IPS-18c (cell line): ENCODE measurements at regions not wholly inside any gene's neighbourhood (a gene's known extent, or its start where the extent isn't known, plus 50 kb on each side); places are given as distances from the start of the nearest gene placed in this dataset.
"Not testable (repeated sequence)": the region's sequence is repeated elsewhere in the genome, so short reads cannot be mapped to it uniquely, and the experiment has no call there.

Source experiments
- H3K4me3 ChIP-seq: 2 replicates; pipeline ENCODE4 v1.7.0; 2013; ENCODE audit warnings: low read depth, mild to moderate bottlenecking, low read length, moderate library complexity; ENCODE audit not compliant: insufficient read depth
- H3K9me3 ChIP-seq: one replicate; pipeline ENCODE4 v1.6.1; 2013; ENCODE audit warnings: mild to moderate bottlenecking, low read length, moderate library complexity; ENCODE audit not compliant: control insufficient read depth, insufficient read depth

GRCh38 chr3:104286645-104287044 lies 1080.1 kb upstream of the ALCAM start:
- Histone ChIP-seq H3K9me3 (peaks cover 9% of the 10 kb centered on the region), H3K4me3 (no peak overlapping the region)

DNA sequence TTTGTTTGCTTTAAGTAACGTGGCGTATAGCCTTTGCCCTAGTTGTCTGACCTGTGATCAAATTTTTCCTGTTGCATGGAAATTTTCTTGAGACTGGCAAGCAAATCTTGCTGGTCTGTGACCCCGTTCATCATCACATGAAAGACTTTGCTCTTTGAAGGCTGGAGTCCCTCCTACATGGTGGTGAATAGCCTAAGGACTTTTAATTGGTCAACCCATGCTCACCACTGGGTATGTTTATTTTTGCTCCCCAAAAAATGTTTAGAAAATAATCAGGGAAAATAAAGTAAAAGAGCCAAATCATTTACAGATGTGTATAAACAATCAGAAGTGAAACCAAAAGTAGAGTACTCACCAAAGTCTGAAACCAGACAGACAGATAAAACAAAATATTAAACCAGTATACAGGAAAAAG lies 1075.3 kb upstream of the ALCAM start:
- Histone ChIP-seq H3K4me3 (no peak overlapping the region), H3K9me3 (peaks cover 4% of the 10 kb centered on the region)

- no peak overlapping the region for H3K4me3 ChIP-seq
- peaks cover 2% of the 10 kb centered on the region for H3K9me3 ChIP-seq
Measured at GRCh38 chr3:104291878-104292277, 1074.8 kb upstream of the ALCAM start.

- no peak overlapping the region for H3K4me3 ChIP-seq
- no peaks in the 10 kb centered on the region for H3K9me3 ChIP-seq
Measured at GRCh38 chr3:104297617-104298016, 1069.1 kb upstream of the ALCAM start.

DNA sequence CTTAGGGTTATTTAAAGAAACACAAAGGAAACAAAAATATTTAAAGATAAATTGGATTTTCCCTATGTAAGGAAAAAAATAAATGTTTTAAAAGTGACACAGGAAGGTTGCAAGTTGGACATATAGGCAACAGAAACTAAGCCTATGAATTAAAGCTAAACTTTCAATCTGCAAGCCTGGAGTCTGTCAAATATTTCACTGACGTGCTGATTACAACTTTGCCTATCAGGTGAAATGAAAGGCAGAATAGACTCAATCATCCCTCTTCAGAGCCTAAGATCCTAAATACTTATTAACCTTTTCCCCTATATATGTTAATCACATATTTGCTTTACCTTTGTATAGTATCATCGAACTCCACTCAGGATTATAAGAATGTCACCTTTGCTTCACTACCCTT lies 1068.0 kb upstream of the ALCAM start:
- Histone ChIP-seq H3K9me3 (no peaks in the 10 kb centered on the region), H3K4me3 (no peak overlapping the region)

DNA sequence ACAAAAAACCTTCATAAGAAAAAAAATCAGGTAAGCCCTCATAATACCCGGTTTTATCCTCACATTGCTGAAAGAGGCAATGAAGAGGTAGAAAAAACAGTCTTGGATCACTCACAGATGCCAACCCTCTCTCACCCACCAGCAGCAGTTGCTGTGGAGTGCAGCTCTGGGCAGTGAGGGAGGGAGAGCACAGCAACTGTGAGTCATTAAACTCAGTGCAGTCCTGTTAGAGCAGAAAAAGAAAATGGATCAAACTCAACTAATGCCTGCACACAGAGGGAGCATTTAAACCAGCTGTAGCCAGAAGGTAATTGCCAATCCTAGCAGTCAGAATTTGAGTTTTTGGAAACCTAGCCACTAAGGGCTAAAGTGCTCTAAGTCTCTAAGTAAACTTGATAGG lies 1050.6 kb upstream of the ALCAM start:
- Histone ChIP-seq H3K4me3 (no peak overlapping the region), H3K9me3 (no peaks in the 10 kb centered on the region)

DNA sequence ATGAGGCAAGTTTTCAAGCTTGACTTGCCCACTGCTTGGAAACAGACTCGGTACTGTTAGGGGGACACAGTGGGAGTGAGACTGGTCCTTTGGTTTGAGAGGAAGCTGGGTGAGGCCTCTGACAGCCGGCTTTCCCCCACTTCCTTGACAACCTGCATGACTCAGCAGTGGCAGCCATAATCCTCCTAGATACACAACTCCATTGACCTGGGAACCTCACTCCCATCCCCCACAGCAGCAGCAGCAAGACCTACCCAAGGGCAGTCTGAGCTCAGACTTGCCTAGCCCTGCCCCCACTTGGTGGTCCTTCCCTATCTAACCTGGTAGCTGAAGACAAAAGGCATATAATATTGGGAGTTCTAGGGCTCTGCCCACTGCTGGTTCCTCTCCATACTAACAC lies 1043.5 kb upstream of the ALCAM start:
- no peak overlapping the region for H3K4me3 ChIP-seq
- no peaks in the 10 kb centered on the region for H3K9me3 ChIP-seq

DNA sequence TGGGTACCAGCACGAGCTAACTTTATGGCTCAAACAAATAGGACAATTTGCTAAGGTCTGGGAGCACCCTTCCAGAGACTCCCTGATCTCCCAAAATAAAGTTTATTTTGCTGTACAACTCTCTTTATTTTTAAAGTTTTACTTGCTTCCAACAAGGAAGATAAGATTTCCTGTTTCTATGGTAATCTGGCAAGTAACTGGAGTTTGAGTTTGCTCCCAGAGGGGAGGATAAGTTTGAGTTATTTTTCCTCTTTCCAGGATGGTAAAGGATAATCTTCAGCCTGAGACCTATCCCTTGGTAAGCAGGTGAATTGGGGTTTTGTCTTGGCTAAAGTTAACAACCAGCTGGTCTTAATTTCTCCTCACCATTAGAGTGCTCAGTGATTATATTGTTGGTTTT lies 1019.4 kb upstream of the ALCAM start:
- H3K4me3 ChIP-seq: no peak overlapping the region
- no peaks in the 10 kb centered on the region for H3K9me3 ChIP-seq

DNA sequence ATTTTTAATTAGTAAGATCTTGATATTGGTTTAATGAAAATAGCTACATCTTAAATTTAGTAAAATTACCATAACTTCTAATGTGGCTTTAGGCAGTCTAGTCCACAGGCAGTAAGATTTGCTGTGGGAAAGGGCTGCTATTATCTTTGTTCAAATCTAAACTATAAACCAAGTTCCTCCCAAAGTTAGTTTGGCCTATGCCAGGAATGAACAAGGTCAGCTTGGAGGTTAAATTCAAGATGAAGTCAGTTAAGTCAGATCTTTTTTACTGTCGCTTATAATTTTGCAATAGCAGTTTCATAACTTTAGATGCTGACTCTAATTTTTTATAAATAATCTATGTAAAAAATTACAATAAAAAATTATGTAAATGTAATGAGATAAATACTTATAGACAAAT lies 1016.9 kb upstream of the ALCAM start:
- Histone ChIP-seq H3K9me3 (no peaks in the 10 kb centered on the region), H3K4me3 (no peak overlapping the region)

GRCh38 chr3:104353951-104354350 lies 1012.8 kb upstream of the ALCAM start:
- no peak overlapping the region for H3K4me3 ChIP-seq
- no peaks in the 10 kb centered on the region for H3K9me3 ChIP-seq

DNA sequence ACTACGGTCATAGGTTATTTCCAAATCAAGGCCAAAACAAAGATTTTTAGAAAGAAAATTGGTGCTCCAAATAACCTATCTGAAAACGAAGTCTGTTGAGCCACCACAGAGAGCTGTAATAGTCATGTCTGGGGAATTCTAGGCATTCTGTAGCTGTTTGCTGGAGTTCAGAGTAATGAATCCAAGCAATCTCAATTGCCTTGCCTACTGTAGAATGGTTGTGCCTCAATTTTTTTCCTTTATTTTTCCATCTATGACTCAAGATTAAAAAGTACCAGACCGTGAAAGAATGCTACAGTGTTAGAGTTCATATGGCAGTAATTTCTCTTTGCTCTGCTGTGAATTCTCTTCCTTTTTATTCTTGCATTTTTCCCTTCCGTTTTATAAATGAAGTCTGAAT lies 1007.2 kb upstream of the ALCAM start:
- no peak overlapping the region for H3K4me3 ChIP-seq

GRCh38 chr3:104360038-104360437 lies 1006.7 kb upstream of the ALCAM start:
- H3K9me3 ChIP-seq: no peaks in the 10 kb centered on the region
- no peak overlapping the region for H3K4me3 ChIP-seq

More for the DNA sequence above, 1007.2 kb upstream of the ALCAM start:
- no peaks in the 10 kb centered on the region for H3K9me3 ChIP-seq

DNA sequence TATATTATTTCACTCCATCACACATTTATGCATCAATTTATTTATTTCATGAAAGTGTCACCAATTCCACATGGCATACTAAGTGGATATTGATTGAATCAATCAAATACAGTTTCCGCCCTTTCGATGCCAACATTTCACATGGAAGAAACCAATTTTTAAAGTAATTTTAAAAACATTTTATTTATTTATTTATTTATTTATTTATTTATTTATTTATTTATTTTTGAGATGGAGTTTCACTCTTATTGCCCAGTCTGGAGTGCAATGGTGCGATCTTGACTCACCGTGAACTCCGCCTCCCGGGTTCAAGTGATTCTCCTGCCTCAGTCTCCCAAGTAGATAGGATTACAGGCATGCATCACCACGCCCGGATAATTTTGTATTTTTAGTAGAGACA lies 1005.0 kb upstream of the ALCAM start:
- not testable (repeated sequence) for H3K4me3 ChIP-seq, H3K9me3 ChIP-seq

DNA sequence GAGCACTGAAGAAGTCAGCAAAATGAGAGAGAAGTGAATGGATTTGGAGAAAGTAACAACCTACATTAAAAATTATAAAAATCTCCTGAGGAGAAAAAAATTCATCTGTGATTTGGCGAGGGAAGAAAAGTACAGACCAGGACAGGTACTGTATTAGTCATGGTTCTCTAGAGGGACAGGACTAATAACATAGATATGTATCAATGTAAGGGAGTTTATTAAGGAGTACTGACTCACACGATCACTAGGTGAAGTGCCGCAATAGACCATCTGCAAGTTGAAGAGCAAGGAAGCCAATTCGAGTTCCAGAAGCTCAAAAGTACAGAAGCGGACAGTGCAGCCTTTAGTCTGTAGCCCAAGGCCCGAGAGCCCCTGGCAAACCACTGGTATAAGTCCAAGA lies 1004.4 kb upstream of the ALCAM start:
- Histone ChIP-seq H3K9me3 (no peaks in the 10 kb centered on the region), H3K4me3 (no peak overlapping the region)

DNA sequence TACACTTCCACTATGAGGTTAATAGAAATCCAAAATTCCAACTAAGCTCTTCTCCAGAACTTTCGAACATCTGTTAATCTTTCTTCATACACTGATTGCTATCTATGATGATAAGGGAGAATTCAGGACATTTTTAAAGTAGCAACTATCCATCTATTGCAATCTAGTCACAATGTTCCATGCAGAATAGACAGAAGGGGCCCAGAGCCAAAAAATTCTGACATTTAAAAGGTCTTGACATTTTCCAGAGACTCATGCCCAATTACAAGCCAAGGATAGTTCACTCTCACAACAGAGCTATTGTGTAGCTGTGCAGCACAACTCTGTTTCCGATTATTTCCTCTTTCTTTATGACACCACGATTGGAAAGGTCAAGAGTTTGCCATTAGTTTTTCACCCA lies 999.7 kb upstream of the ALCAM start:
- H3K9me3 ChIP-seq: no peaks in the 10 kb centered on the region
- no peak overlapping the region for H3K4me3 ChIP-seq

DNA sequence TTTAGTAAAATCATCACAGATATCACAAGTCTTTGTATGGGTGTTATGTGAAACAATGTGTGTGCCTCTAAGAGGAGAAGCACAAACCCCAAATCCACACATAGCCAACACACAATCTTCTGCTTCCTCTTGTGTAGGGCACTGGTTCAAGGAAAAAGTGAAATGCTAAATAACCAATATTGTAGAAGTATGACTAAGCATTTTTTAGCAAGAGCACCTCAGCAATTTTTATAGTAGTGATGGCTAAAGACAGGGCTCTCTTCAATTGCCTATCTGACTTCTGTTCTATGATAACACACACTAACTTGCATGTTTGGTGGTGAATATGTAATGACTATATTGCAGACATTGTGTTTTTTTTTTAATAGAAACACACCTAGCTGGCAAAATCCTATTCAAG lies 997.9 kb upstream of the ALCAM start:
- H3K9me3 ChIP-seq: no peaks in the 10 kb centered on the region
- no peak overlapping the region for H3K4me3 ChIP-seq

- Histone ChIP-seq H3K4me3 (no peak overlapping the region), H3K9me3 (no peaks in the 10 kb centered on the region)
Measured at GRCh38 chr3:104385421-104385820, 981.3 kb upstream of the ALCAM start.

GRCh38 chr3:104388619-104389018 lies 978.1 kb upstream of the ALCAM start:
- no peak overlapping the region for H3K4me3 ChIP-seq
- no peaks in the 10 kb centered on the region for H3K9me3 ChIP-seq

DNA sequence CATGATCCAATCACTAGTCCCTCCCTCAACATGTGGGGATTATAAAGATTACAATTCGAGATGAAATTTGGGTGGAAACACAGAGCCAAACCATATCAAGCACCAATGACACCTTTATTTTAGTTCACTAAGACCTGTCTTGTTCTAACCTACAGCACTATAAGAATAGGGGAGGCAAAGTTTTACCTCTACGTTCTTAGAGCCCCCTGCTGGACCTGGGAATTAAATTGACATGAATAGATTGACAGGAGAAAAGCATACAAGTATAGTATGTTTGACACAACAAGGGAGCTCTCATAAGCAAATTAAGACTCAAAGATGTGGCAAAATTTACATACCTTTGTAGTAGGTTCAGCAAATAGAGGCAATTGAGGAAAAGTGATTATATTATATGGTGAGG lies 974.4 kb upstream of the ALCAM start:
- no peak overlapping the region for H3K4me3 ChIP-seq
- no peaks in the 10 kb centered on the region for H3K9me3 ChIP-seq
